Stimulated activated CD4-positive, alpha-beta T cell treated with anti-CD3 and anti-CD28 coated beads, Interleukin-2, amount 100 ng/mL, for 24 hours (primary cell): ENCODE measurements at regions not wholly inside any gene's neighbourhood (a gene's known extent, or its start where the extent isn't known, plus 50 kb on each side); places are given as distances from the start of the nearest gene placed in this dataset.

Experiments used
- DNase-seq, 2 donors: peaks; one replicate each; pipeline ENCODE4 v3.0.0-alpha.2; 2020

- no peak for DNase-seq
Observed at GRCh38 chr2:9681427-9681817, 50.6 kb upstream of the YWHAQ start.

- no peak for DNase-seq
Observed at GRCh38 chr2:9685637-9686036, 54.8 kb upstream of the YWHAQ start.

- DNase-seq = no peak
Observed at GRCh38 chr2:9686061-9686460, 55.3 kb upstream of the YWHAQ start.

GRCh38 chr2:9690252-9690651 is 59.5 kb upstream of the YWHAQ start:
- no peak for DNase-seq

GRCh38 chr2:9690716-9691498 is 60.1 kb upstream of the YWHAQ start:
- DNase-seq = no peak

GRCh38 chr2:9692456-9693195 is 61.8 kb upstream of the YWHAQ start:
- no peak for DNase-seq

- peak in 1 of 2 donors; percentile 25 for DNase-seq
Observed at GRCh38 chr2:9693196-9693491, 62.3 kb upstream of the YWHAQ start.

- no peak for DNase-seq
Observed at GRCh38 chr2:9693646-9694045, 62.8 kb upstream of the YWHAQ start.

- DNase-seq = no peak
Observed at GRCh38 chr2:9694661-9695234, 64.0 kb upstream of the YWHAQ start.

GRCh38 chr2:9695941-9696340 is 65.1 kb upstream of the YWHAQ start:
- no peak for DNase-seq

GRCh38 chr2:9696731-9697130 is 65.9 kb upstream of the YWHAQ start:
- DNase-seq = no peak

GRCh38 chr2:9697909-9698308 is 67.1 kb upstream of the YWHAQ start:
- peak in 1 of 2 donors; percentile 17 for DNase-seq

- no peak for DNase-seq
Observed at GRCh38 chr2:9699139-9700108, 68.6 kb upstream of the YWHAQ start.

GRCh38 chr2:9700109-9700495 is 69.3 kb upstream of the YWHAQ start:
- DNase-seq = no peak

GRCh38 chr2:9702604-9703084 is 71.8 kb upstream of the YWHAQ start:
- no peak for DNase-seq

- DNase-seq = peak; percentile 76 to 84
Observed at GRCh38 chr2:9703085-9703678, 72.4 kb upstream of the YWHAQ start.

GRCh38 chr2:9703701-9704221 is 73.0 kb upstream of the YWHAQ start:
- DNase-seq = no peak

GRCh38 chr2:9704600-9704999 is 73.8 kb upstream of the YWHAQ start:
- DNase-seq = no peak

- DNase-seq = no peak
Observed at GRCh38 chr2:9705196-9705595, 74.4 kb upstream of the YWHAQ start.

GRCh38 chr2:9707008-9707407 is 76.2 kb upstream of the YWHAQ start:
- no peak for DNase-seq

GRCh38 chr2:9707611-9708160 is 76.9 kb upstream of the YWHAQ start:
- DNase-seq = no peak
